ENCODE measurements at regions not wholly inside any gene's neighbourhood (a gene's known extent, or its start where the extent isn't known, plus 50 kb on each side); places are given as distances from the start of the nearest gene placed in this dataset.

DNA sequence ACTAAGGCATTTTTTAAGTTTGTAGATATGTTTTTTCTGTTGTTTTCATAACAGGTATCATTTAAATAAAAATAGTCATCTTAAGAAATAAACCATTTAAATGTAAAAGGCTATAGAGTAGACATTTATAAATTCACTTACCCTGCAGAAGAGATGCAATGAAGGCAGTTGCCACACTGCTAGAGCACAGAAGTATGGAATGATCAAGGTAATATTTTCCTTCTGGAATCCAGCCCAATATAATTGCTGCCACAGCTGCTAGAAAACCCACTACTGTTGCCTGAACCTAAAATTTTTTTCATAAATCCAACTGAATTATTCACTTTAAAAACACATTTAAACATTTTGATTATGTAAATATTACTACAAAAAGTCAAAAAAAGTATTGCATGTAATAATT lies 69.2 kb downstream of the SLC41A2 start:
- TF ChIP-seq, protein P1, sequence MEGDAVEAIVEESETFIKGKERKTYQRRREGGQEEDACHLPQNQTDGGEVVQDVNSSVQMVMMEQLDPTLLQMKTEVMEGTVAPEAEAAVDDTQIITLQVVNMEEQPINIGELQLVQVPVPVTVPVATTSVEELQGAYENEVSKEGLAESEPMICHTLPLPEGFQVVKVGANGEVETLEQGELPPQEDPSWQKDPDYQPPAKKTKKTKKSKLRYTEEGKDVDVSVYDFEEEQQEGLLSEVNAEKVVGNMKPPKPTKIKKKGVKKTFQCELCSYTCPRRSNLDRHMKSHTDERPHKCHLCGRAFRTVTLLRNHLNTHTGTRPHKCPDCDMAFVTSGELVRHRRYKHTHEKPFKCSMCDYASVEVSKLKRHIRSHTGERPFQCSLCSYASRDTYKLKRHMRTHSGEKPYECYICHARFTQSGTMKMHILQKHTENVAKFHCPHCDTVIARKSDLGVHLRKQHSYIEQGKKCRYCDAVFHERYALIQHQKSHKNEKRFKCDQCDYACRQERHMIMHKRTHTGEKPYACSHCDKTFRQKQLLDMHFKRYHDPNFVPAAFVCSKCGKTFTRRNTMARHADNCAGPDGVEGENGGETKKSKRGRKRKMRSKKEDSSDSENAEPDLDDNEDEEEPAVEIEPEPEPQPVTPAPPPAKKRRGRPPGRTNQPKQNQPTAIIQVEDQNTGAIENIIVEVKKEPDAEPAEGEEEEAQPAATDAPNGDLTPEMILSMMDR (IDR thresholded peaks at IDR 0.05; ENCODE audit: low read length) = no peak
- no peak for TF ChIP-seq EZH2 (IDR thresholded peaks at IDR 0.05; ENCODE audit: borderline replicate concordance, low read length)

All from OCI-LY1 (cell line).